Ascending aorta (tissue), 2 donors: ENCODE measurements at regions not wholly inside any gene's neighbourhood (a gene's known extent, or its start where the extent isn't known, plus 50 kb on each side); places are given as distances from the start of the nearest gene placed in this dataset.

Experiments used
- DNase-seq, 2 donors: peaks; one replicate each; pipeline ENCODE4 v3.0.0-alpha.2; 2019; ENCODE audit warnings: low spot score in 2 of 2
- H3K27ac ChIP-seq, 2 donors: fragments of 200-600 bp; sonication (generic); one replicate each; pipeline ENCODE4 v1.5.1; 2016 to 2017; ENCODE audit warnings: mild to moderate bottlenecking in 1 of 2
- H3K27me3 ChIP-seq: fragments of 200-600 bp; sonication (generic); one replicate; pipeline ENCODE4 v1.5.1; 2017
- H3K36me3 ChIP-seq, 2 donors: fragments of 200-600 bp; sonication (generic); one replicate each; pipeline ENCODE4 v1.5.1; 2016
- H3K4me1 ChIP-seq, 2 donors: fragments of 200-600 bp; sonication (generic); one replicate each; pipeline ENCODE4 v1.5.1; 2016 to 2017; ENCODE audit warnings: mild to moderate bottlenecking in 1 of 2
- H3K4me3 ChIP-seq, 2 donors: fragments of 200-600 bp; sonication (generic); one replicate each; pipeline ENCODE4 v1.5.1; 2016 to 2017; ENCODE audit warnings: mild to moderate bottlenecking in 1 of 2
- H3K9me3 ChIP-seq, 2 donors: fragments of 200-600 bp; sonication (generic); one replicate each; pipeline ENCODE4 v1.5.1; 2016
- CTCF ChIP-seq, 3 experiments: fragments of 200-600 bp in 2 of 3; fragments of 450-650 bp in 1 of 3; sonication (generic) in 2 of 3; IDR thresholded peaks; one replicate each; pipeline ENCODE4 v1.5.1; 2016 to 2019; ENCODE audit warnings: antibody characterized with exemption in 3 of 3, mild to moderate bottlenecking in 1 of 3, moderate library complexity in 1 of 3
- intact Hi-C: fragments of 100-400 bp; cut with DNase I; formaldehyde crosslinking; loops from one replicate; pipeline ENCODE4 v1.15.1; 2023

- Histone ChIP-seq H3K27me3 (no peaks in the 10 kb centered on the region), H3K9me3 (no peaks in the 10 kb centered on the region), H3K36me3 (no peaks in the 10 kb centered on the region), H3K27ac (no peak overlapping the region), H3K4me3 (no peak overlapping the region), H3K4me1 (no peaks in the 10 kb centered on the region)
- DNase-seq, result no peak
- TF ChIP-seq CTCF (IDR thresholded peaks at IDR 0.05), result no peak
- intact Hi-C loops, result no loop called here
Measured at GRCh38 chr1:80769208-80769750, 1031.5 kb upstream of the ADGRL2 start.

- no peaks in the 10 kb centered on the region for H3K4me1 ChIP-seq
- no peak for DNase-seq
- no peak for TF ChIP-seq CTCF (IDR thresholded peaks at IDR 0.05)
- no peak overlapping the region for H3K27ac ChIP-seq
- no peaks in the 10 kb centered on the region for H3K36me3 ChIP-seq
- no peaks in the 10 kb centered on the region for H3K27me3 ChIP-seq
- no peak overlapping the region for H3K4me3 ChIP-seq
- intact Hi-C loops, result no loop called here
- no peaks in the 10 kb centered on the region for H3K9me3 ChIP-seq
Measured at GRCh38 chr1:80767711-80768110, 1033.0 kb upstream of the ADGRL2 start.

GRCh38 chr1:80759354-80759753 lies 1041.4 kb upstream of the ADGRL2 start:
- intact Hi-C loops, result no loop called here
- Histone ChIP-seq H3K4me1 (no peaks in the 10 kb centered on the region), H3K36me3 (no peaks in the 10 kb centered on the region), H3K27me3 (no peaks in the 10 kb centered on the region), H3K4me3 (no peak overlapping the region), H3K27ac (no peak overlapping the region), H3K9me3 (no peaks in the 10 kb centered on the region)
- DNase-seq, result no peak
- TF ChIP-seq CTCF (IDR thresholded peaks at IDR 0.05), result no peak

GRCh38 chr1:80755944-80756343 lies 1044.8 kb upstream of the ADGRL2 start:
- intact Hi-C loops, result no loop called here
- H3K36me3 ChIP-seq, result no peaks in the 10 kb centered on the region
- H3K4me3 ChIP-seq, result no peak overlapping the region
- TF ChIP-seq CTCF (IDR thresholded peaks at IDR 0.05), result no peak
- H3K27me3 ChIP-seq, result no peaks in the 10 kb centered on the region
- H3K9me3 ChIP-seq, result no peaks in the 10 kb centered on the region
- no peak for DNase-seq
- no peak overlapping the region for H3K27ac ChIP-seq
- H3K4me1 ChIP-seq, result no peaks in the 10 kb centered on the region

- no peak for TF ChIP-seq CTCF (IDR thresholded peaks at IDR 0.05)
- no peak overlapping the region for H3K27ac ChIP-seq
- no peaks in the 10 kb centered on the region for H3K27me3 ChIP-seq
- no peaks in the 10 kb centered on the region for H3K4me1 ChIP-seq
- H3K9me3 ChIP-seq, result no peaks in the 10 kb centered on the region
- H3K4me3 ChIP-seq, result no peak overlapping the region
- intact Hi-C loops, result no loop called here
- no peak for DNase-seq
- no peaks in the 10 kb centered on the region for H3K36me3 ChIP-seq
Measured at GRCh38 chr1:80751204-80751603, 1049.5 kb upstream of the ADGRL2 start.
